ENCODE measurements at regions not wholly inside any gene's neighbourhood (a gene's known extent, or its start where the extent isn't known, plus 50 kb on each side); places are given as distances from the start of the nearest gene placed in this dataset.

DNA sequence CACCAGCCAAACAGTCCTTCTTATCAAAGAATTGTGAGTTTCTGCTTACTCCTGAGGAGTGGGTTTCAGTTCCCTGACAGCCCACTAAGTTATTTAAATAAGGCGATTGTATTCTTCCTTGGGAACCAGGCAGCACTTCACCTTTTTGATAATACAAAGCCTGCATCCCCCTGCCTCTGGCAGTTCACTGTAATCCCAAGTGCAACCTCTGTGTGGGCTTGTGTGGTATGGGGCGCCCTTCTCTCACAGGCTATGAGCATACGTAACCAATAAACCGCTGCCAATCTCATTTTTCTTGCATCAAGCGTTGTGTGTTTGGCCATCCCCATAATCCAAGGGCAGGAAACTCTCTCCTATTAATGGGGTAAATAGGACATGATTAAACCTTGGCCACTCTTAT, 1025.6 kb downstream of the NSUN3 start:
- TF ChIP-seq POLR2A (IDR thresholded peaks at IDR 0.05) = no peak
- TF ChIP-seq, protein P1, sequence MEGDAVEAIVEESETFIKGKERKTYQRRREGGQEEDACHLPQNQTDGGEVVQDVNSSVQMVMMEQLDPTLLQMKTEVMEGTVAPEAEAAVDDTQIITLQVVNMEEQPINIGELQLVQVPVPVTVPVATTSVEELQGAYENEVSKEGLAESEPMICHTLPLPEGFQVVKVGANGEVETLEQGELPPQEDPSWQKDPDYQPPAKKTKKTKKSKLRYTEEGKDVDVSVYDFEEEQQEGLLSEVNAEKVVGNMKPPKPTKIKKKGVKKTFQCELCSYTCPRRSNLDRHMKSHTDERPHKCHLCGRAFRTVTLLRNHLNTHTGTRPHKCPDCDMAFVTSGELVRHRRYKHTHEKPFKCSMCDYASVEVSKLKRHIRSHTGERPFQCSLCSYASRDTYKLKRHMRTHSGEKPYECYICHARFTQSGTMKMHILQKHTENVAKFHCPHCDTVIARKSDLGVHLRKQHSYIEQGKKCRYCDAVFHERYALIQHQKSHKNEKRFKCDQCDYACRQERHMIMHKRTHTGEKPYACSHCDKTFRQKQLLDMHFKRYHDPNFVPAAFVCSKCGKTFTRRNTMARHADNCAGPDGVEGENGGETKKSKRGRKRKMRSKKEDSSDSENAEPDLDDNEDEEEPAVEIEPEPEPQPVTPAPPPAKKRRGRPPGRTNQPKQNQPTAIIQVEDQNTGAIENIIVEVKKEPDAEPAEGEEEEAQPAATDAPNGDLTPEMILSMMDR (IDR thresholded peaks at IDR 0.05) = no peak

Measured in body of pancreas (tissue), 4 donors.